ENCODE measurements at regions not wholly inside any gene's neighbourhood (a gene's known extent, or its start where the extent isn't known, plus 50 kb on each side); places are given as distances from the start of the nearest gene placed in this dataset.
A peak's percentile ranks its signal among the peaks of the same experiment; 100 is the strongest.

DNA sequence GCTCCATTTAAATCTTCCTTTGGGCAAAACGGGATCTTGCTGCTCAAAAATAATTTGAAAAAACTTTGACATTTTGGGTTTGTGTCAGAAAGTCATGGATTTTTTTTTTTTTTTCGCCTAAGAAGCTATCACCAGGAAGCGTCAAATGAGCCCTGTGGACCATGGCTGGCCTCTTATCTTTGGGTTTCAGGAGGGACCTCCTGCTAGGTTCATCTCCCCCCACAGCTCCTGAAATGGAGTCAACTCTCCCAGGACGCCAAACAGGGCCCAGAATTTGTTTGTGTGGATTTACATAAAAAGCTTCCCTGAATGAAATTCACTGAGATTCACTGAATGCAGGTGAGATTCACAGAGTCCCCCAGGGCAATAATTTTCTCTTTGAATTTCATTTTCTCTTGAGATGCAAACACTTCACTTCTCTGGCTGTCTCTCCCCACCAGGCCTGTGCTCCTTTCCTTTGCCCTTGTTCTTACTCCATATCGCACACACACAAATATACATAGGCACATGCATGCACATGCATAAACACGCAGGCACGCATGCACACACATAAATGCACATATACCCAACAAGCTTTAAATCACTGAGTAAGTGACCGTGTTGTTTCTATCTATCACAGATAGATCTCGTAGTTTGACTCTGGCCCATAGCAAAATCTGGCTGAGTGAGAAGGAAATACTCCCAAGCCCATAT, 55.3 kb upstream of the GALNT10 start:
- H3K27ac Mint-ChIP-seq, result no peak overlapping the region
- TF ChIP-seq, protein P1, sequence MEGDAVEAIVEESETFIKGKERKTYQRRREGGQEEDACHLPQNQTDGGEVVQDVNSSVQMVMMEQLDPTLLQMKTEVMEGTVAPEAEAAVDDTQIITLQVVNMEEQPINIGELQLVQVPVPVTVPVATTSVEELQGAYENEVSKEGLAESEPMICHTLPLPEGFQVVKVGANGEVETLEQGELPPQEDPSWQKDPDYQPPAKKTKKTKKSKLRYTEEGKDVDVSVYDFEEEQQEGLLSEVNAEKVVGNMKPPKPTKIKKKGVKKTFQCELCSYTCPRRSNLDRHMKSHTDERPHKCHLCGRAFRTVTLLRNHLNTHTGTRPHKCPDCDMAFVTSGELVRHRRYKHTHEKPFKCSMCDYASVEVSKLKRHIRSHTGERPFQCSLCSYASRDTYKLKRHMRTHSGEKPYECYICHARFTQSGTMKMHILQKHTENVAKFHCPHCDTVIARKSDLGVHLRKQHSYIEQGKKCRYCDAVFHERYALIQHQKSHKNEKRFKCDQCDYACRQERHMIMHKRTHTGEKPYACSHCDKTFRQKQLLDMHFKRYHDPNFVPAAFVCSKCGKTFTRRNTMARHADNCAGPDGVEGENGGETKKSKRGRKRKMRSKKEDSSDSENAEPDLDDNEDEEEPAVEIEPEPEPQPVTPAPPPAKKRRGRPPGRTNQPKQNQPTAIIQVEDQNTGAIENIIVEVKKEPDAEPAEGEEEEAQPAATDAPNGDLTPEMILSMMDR (conservative IDR thresholded peaks at IDR 0.05), result no peak

DNA sequence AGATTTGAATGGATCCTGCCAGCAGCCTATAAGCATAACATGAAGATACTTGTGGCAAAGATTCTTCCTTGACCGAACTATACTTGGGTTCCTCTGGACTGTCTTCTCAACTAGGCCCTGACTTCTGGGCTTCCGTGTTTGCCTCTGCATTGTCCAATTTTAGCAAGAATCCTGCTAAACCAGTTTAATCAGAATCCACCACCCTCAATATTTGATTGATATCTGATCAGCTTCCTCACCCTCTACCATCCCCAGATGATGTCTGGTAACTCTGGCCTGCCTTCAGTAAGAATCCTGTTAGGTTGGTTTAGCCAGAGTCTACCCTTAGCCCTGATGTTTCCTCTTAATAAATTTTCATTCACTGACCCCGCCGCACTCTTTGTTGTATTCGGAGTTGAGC, 54.4 kb upstream of the GALNT10 start:
- TF ChIP-seq, protein P1 (conservative IDR thresholded peaks at IDR 0.05), result no peak
- no peak for DNase-seq (ENCODE audit: extremely low spot score, unreplicated experiment)
- Mint-ChIP-seq H3K9me3 (peaks cover 4% of the 10 kb centered on the region), H3K36me3 (no peaks in the 10 kb centered on the region), H3K27me3 (peaks cover 25% of the 10 kb centered on the region), H3K27ac (peak overlapping the region; percentile 51), H3K4me3 (no peak overlapping the region), H3K4me1 (ENCODE audit: unreplicated experiment) (peaks cover 4% of the 10 kb centered on the region)

More for the DNA sequence above, 55.3 kb upstream of the GALNT10 start:
- no peak for DNase-seq (ENCODE audit: extremely low spot score, unreplicated experiment)
- Mint-ChIP-seq H3K4me1 (ENCODE audit: unreplicated experiment) (peaks cover 4% of the 10 kb centered on the region), H3K9me3 (peaks cover 4% of the 10 kb centered on the region), H3K4me3 (no peak overlapping the region), H3K27me3 (peaks cover 25% of the 10 kb centered on the region), H3K36me3 (no peaks in the 10 kb centered on the region)

DNA sequence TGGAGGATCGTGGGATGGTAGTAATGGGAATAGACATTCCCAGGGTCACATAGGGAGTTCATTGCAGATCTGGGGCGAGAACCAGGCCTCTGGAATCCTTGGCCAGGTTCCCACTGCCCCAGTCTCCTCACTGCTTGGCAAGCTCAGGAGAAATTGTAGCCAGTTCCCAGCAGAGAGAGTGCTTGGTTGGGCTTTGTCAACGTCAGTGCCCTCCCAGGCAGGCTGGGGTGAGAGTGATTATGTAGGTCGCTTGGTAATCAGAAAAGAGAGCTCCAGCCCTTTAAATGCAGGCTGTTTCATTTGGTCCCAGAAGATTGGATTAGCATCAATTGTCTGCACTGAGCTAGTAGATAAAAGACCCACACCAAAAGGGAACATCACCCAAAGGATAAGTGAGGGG, 51.8 kb upstream of the GALNT10 start:
- TF ChIP-seq, protein P1 (conservative IDR thresholded peaks at IDR 0.05), result no peak
- Mint-ChIP-seq H3K4me3 (no peak overlapping the region), H3K27ac (no peak overlapping the region), H3K9me3 (peaks cover 4% of the 10 kb centered on the region), H3K36me3 (no peaks in the 10 kb centered on the region), H3K4me1 (ENCODE audit: unreplicated experiment) (peaks cover 18% of the 10 kb centered on the region), H3K27me3 (peaks cover 16% of the 10 kb centered on the region)
- DNase-seq (ENCODE audit: extremely low spot score, unreplicated experiment), result no peak

DNA sequence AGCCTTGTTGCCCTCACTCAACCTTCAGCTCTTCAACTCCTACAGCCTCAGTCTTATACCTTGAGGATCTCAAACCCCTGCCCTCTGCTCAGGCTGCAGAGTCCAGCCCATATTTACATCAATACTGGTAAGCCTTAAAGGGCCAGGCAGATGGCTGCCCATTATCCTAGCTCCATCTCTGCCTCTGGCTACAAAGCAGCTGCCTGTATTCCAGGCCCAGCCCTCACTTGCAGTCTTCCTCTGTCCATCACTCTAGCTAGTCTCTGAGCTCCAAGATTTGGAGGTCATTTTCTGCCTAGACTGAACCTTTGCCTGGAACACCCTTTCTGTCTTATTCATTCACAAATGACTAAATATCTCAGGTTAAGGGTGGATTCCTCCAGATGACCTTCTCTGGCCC, 50.2 kb upstream of the GALNT10 start:
- H3K27ac Mint-ChIP-seq, result no peak overlapping the region
- TF ChIP-seq, protein P1 (conservative IDR thresholded peaks at IDR 0.05), result no peak
- H3K36me3 Mint-ChIP-seq, result no peaks in the 10 kb centered on the region
- H3K9me3 Mint-ChIP-seq, result peaks cover 4% of the 10 kb centered on the region
- H3K27me3 Mint-ChIP-seq, result peaks cover 18% of the 10 kb centered on the region
- peaks cover 20% of the 10 kb centered on the region for H3K4me1 Mint-ChIP-seq (ENCODE audit: unreplicated experiment)
- no peak overlapping the region for H3K4me3 Mint-ChIP-seq
- no peak for DNase-seq (ENCODE audit: extremely low spot score, unreplicated experiment)
